M059J (cell line): ENCODE measurements at regions not wholly inside any gene's neighbourhood (a gene's known extent, or its start where the extent isn't known, plus 50 kb on each side); places are given as distances from the start of the nearest gene placed in this dataset.
"Not testable (repeated sequence)": the region's sequence is repeated elsewhere in the genome, so short reads cannot be mapped to it uniquely, and the experiment has no call there.

Source experiments
- DNase-seq: peaks from one replicate; pipeline ENCODE4 v3.0.0-alpha.2; 2012; ENCODE audit warnings: low read depth

DNA sequence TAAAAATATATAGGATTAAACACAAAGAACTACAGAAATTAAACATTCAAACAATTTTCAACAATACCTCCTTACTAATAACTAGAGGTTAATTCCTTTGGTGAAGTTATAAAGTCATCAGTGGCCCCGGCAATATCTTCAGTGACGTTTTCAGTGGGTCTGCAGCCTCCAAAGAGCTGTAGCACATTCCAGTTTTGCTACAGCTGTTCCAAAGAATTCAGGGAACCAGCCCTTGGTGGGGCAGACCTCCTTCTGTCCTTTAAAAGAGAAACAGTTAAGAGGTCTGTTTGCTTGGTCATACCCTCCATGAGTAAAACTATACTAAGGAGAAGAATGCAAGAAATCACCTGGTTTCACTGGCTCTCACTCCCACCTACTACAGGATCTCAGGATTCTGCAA lies 99.2 kb upstream of the ZDHHC17 start:
- no peak for DNase-seq

GRCh38 chr12:76666290-76666835 lies 97.6 kb upstream of the ZDHHC17 start:
- DNase-seq: no peak

DNA sequence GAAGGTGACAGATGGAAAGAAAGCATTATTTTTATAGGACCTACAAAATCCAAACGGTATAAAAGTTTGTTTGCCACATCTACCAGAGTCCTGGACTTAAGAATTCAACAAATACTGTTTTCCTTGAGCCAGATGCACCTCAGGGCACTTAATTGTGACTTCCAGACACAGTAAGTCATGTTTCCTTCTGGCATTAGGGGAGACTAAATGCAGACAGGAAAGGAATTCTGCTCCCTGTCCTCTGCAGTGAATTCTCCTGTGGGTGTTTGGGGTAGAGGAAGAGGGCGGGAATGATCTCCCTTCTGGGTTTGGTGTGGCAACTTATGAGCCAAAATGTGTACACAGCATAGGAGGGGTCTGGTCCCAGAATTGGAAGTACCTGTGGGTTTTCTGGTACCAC lies 93.9 kb upstream of the ZDHHC17 start:
- no peak for DNase-seq

GRCh38 chr12:76670776-76671175 lies 93.1 kb upstream of the ZDHHC17 start:
- DNase-seq: peak; percentile 74

GRCh38 chr12:76674669-76675315 lies 89.1 kb upstream of the ZDHHC17 start:
- DNase-seq: no peak

DNA sequence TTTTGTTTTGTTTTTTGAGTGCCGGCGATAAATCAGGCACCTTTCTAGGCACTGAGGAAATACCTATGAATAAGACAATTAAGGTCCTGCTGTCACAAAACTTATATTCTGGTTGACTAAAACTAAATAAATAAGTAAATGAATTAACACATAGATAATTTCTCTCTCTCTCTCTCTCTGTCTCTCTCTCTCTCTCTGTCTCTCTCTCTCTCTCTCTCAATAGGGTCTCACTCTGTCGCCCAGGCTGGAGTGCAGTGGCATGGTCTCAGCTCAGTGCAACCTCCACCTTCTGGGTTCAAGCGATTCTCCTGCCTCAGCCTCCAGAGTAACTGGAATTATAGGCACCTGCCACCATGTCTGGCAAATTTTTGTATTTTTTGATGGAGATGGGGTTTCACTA lies 87.7 kb upstream of the ZDHHC17 start:
- DNase-seq: not testable (repeated sequence)

DNA sequence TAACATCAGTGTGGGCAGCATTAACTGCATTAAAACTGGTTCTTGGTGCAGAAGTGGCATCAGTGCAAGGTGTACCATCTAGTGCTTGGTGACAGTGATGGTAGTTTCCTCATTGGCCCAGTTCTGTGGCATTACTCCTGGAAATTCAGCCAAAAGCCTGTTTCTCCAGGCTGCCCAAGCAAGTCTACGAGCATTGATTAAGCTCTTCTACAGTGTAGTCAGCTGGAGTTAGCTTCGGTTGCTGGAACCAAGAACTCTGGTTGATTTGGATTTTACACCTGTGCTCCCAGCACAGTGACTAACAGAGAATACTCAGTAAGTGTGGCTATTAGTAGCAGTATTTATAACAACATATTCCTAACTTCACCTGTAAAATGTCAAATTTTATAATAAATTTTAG lies 84.9 kb upstream of the ZDHHC17 start:
- DNase-seq: no peak

DNA sequence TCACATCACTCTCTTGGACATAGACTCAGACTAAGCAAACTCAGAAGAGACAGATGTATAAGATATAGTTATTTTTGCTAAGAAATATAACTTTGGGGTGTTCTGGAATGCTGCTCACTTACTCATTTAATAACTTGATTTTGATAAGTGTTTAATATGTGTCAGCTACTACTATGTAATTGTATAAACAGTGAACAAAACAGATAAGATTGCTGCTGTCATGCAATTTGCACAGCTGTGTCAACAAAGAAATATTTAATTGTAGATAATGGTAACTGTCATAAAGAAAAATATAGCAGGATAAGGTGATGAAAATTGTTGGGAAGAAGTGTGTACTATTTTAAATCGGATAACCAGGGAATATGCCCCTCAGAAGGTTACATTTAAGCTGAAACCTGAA lies 84.1 kb upstream of the ZDHHC17 start:
- DNase-seq: no peak

GRCh38 chr12:76680940-76681339 lies 83.0 kb upstream of the ZDHHC17 start:
- peak; percentile 44 for DNase-seq

GRCh38 chr12:76685246-76685678 lies 78.7 kb upstream of the ZDHHC17 start:
- peak; percentile 47 for DNase-seq

DNA sequence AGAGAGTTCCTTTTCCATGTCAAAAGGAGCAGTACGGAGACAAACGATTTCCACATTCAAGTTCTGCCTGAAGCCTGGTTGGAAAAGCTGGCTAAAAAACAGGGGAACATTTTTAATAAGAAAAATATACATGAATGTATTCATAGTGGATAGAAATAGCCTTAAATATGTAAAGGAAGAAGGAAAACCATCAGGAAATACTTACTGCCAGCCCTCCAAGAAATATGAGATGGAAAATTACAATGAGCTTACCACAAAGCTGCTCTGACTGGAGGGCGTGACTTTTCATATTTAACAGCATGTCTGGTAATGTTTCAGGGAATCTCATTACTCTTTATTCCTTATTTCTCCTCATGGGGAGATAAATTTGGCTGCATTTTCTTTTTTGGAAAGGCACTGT lies 75.9 kb upstream of the ZDHHC17 start:
- peak; percentile 33 for DNase-seq

DNA sequence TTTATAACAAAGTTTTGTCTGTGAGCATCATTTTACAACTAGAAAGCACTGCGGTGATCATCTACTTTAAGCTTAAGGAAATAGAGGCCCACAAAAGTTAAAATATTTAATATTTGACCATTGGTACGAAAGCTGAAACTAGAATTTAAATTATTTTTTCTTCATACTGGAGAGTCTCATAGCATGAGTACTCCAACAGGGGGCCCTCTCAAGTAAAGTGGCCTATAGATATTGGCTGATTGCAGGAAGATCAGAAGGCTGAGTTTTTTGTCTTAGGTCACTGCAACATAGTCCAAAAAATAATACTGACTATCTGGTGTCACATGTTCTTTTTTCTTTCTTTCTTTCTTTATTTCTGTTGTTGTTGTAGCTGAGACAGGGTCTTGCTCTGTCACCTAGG lies 75.3 kb upstream of the ZDHHC17 start:
- no peak for DNase-seq

- no peak for DNase-seq
These were observed 72.8 kb upstream of the ZDHHC17 start for GRCh38 chr12:76690921-76691700.

DNA sequence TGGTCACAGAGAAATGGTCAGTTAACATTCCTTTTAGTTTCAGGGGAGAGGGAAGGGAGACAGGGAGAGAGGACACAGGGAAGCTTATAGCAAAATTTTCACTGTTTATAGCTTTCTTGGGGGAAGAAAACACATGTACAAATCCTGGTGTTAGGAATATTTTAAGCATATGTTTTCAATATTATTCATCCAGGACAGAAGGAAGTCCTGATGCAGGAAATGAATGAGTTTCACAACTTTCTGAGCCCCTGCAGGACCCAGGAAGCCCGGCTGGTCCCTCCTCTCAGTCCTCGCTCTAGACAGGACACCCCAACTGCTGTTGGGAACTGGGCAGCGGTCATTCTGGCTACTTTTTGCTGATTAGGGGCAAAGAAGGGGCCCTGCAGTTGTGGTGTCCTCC lies 71.1 kb upstream of the ZDHHC17 start:
- DNase-seq: no peak

DNA sequence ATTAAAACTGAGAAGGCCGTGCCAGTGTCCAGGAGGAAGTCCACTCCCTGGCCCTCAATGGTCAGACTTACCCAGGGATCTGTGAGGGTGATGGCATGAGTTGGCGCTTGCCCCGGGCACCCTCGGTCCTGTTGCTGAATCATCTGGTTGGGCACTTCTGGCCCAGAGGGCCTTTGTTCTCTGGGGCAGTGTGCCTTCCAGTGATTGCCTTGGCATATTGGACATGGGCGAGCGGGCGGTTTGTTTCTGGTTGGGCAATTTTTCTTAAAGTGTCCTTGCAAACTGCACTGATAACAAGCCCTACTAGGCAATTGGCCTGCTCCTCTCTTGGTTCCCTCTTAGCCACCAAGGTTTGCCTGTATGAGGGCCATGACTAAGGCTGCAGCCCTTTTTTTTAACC lies 69.5 kb upstream of the ZDHHC17 start:
- peak; percentile 68 for DNase-seq

- DNase-seq: no peak
These were observed 67.7 kb upstream of the ZDHHC17 start for GRCh38 chr12:76696186-76696585.

DNA sequence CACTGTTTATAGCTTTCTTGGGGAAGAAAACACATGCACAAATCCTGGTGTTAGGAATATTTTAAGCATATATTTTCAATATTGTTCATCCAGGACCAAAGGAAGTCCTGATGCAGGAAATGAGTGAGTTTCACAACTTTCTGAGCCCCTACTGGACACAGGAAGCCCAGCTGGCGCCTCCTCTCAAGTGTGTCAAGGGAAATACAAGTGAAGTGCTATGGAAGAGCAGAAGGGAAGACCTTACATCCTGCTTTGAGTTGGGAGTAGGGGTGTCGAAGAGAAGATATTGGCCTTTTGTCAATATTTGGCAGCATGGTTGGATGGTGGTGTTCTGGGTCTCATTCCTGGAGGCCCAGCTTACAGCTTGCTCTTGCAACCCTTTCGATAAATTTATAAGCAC lies 66.1 kb upstream of the ZDHHC17 start:
- DNase-seq: no peak

- DNase-seq: peak; percentile 39
These were observed 65.6 kb upstream of the ZDHHC17 start for GRCh38 chr12:76698316-76698715.

- no peak for DNase-seq
These were observed 64.9 kb upstream of the ZDHHC17 start for GRCh38 chr12:76698966-76699365.

GRCh38 chr12:76701690-76702089 lies 62.2 kb upstream of the ZDHHC17 start:
- DNase-seq: no peak

- DNase-seq: peak; percentile 53
These were observed 61.0 kb upstream of the ZDHHC17 start for GRCh38 chr12:76702946-76703345.

DNA sequence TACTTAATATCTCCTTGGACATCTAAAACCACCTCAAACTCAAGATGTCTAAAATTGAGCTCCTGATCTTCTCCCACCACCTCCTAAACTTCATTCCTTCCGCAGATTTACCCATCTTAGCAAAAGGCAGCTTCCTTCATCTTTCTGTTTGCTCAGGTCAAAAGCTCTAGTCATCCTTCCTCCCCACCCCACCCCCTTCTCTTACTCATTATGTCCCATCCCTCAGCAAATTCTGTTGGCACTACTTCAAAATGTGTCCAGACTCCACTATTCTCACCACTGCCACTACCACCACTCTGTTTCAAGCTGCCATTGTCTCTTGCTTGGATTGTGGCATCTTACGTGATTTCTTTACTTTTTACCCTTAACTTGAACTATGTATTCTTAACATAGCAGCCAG lies 59.2 kb upstream of the ZDHHC17 start:
- DNase-seq: peak; percentile 62

DNA sequence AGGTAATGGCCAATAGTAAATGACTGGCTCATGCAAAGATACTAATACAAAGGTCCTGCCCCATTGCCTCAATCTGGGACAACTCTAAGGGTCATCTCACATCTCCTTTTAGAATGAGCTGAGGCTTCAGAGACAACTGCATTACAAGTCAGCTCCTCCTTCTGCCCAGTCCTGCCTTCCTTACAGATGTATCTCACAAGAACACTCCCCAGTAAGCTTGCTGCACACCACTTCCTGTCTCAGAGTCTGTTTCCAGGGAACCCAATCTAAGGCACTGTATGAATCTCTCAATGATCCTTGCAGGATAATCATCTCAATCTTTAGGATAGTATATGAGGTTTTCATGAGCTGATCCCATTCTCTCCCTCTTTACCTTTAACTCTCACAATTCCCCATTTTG lies 57.8 kb upstream of the ZDHHC17 start:
- DNase-seq: peak; percentile 58
